ENCODE measurements at regions not wholly inside any gene's neighbourhood (a gene's known extent, or its start where the extent isn't known, plus 50 kb on each side); places are given as distances from the start of the nearest gene placed in this dataset.

GRCh38 chr13:44739120-44739519 is 163.0 kb upstream of the TSC22D1 start:
- ATAC-seq (no peak), DNase-seq (no peak)
- no peaks in the 10 kb centered on the region for H3K9me3 Mint-ChIP-seq
- Histone ChIP-seq H3K9me3 (ENCODE audit: control insufficient read depth, insufficient read depth, low read length) (no peaks in the 10 kb centered on the region), H3K4me1 (ENCODE audit: control insufficient read depth, insufficient read depth, low read length) (no peaks in the 10 kb centered on the region), H3K27ac (ENCODE audit: low read length) (no peak overlapping the region), H3K36me3 (ENCODE audit: control insufficient read depth, insufficient read depth, low read length) (no peaks in the 10 kb centered on the region), H3K4me3 (ENCODE audit: low read length) (no peak overlapping the region), H3K27me3 (ENCODE audit: control insufficient read depth, insufficient read depth, low read length) (no peaks in the 10 kb centered on the region)
- TF ChIP-seq CTCF (IDR thresholded peaks at IDR 0.05), result no peak
- H3K27me3 Mint-ChIP-seq (ENCODE audit: low read depth in 2 of 2), result no peaks in the 10 kb centered on the region
- intact Hi-C loops (cut with micrococcal nuclease), result no loop called here
- no peaks in the 10 kb centered on the region for H3K36me3 Mint-ChIP-seq
- H3K4me1 Mint-ChIP-seq, result no peaks in the 10 kb centered on the region
- WGBS (ENCODE audit: insufficient coverage), result 81% methylated on average over 4 of the region's 4 CpGs
- no peak overlapping the region for H3K27ac Mint-ChIP-seq
- no peak overlapping the region for H3K4me3 Mint-ChIP-seq

GRCh38 chr13:44738463-44738862 is 162.3 kb upstream of the TSC22D1 start:
- H3K27me3 ChIP-seq (ENCODE audit: control insufficient read depth, insufficient read depth, low read length), result no peaks in the 10 kb centered on the region
- no peak overlapping the region for H3K27ac Mint-ChIP-seq
- ATAC-seq, result no peak
- no peaks in the 10 kb centered on the region for H3K36me3 Mint-ChIP-seq
- H3K36me3 ChIP-seq (ENCODE audit: control insufficient read depth, insufficient read depth, low read length), result no peaks in the 10 kb centered on the region
- no peaks in the 10 kb centered on the region for H3K27me3 Mint-ChIP-seq (ENCODE audit: low read depth in 2 of 2)
- no peaks in the 10 kb centered on the region for H3K4me1 ChIP-seq (ENCODE audit: control insufficient read depth, insufficient read depth, low read length)
- 90% methylated on average over 2 of the region's 2 CpGs for WGBS (ENCODE audit: insufficient coverage)
- H3K4me3 Mint-ChIP-seq, result no peak overlapping the region
- H3K4me3 ChIP-seq (ENCODE audit: low read length), result no peak overlapping the region
- no peak for TF ChIP-seq CTCF (IDR thresholded peaks at IDR 0.05)
- no peaks in the 10 kb centered on the region for H3K4me1 Mint-ChIP-seq
- no peak overlapping the region for H3K27ac ChIP-seq (ENCODE audit: low read length)
- intact Hi-C loops (cut with micrococcal nuclease), result no loop called here
- H3K9me3 Mint-ChIP-seq, result no peaks in the 10 kb centered on the region
- DNase-seq, result no peak
- H3K9me3 ChIP-seq (ENCODE audit: control insufficient read depth, insufficient read depth, low read length), result no peaks in the 10 kb centered on the region

- Histone ChIP-seq H3K27ac (ENCODE audit: low read length) (no peak overlapping the region), H3K27me3 (ENCODE audit: control insufficient read depth, insufficient read depth, low read length) (no peaks in the 10 kb centered on the region), H3K36me3 (ENCODE audit: control insufficient read depth, insufficient read depth, low read length) (no peaks in the 10 kb centered on the region), H3K4me1 (ENCODE audit: control insufficient read depth, insufficient read depth, low read length) (no peaks in the 10 kb centered on the region), H3K9me3 (ENCODE audit: control insufficient read depth, insufficient read depth, low read length) (no peaks in the 10 kb centered on the region), H3K4me3 (ENCODE audit: low read length) (no peak overlapping the region)
- Mint-ChIP-seq H3K4me3 (no peak overlapping the region), H3K9me3 (no peaks in the 10 kb centered on the region), H3K36me3 (no peaks in the 10 kb centered on the region), H3K27ac (no peak overlapping the region), H3K27me3 (ENCODE audit: low read depth in 2 of 2) (peaks cover 0 to 2% of the 10 kb centered on the region in 2 donors), H3K4me1 (no peaks in the 10 kb centered on the region)
- DNase-seq (no peak), ATAC-seq (no peak)
- intact Hi-C loops (cut with micrococcal nuclease), result no loop called here
- no peak for TF ChIP-seq CTCF (IDR thresholded peaks at IDR 0.05)
- 81% methylated on average over 4 of the region's 4 CpGs for WGBS (ENCODE audit: insufficient coverage)
Observed at GRCh38 chr13:44735806-44736205, 159.7 kb upstream of the TSC22D1 start.

- Mint-ChIP-seq H3K9me3 (no peaks in the 10 kb centered on the region), H3K27me3 (ENCODE audit: low read depth in 2 of 2) (peaks cover 0 to 2% of the 10 kb centered on the region in 2 donors), H3K4me3 (no peak overlapping the region), H3K4me1 (no peaks in the 10 kb centered on the region), H3K27ac (no peak overlapping the region), H3K36me3 (no peaks in the 10 kb centered on the region)
- WGBS (ENCODE audit: insufficient coverage), result 69% methylated on average over 1 of the region's 1 CpG
- no peaks in the 10 kb centered on the region for H3K9me3 ChIP-seq (ENCODE audit: control insufficient read depth, insufficient read depth, low read length)
- H3K4me1 ChIP-seq (ENCODE audit: control insufficient read depth, insufficient read depth, low read length), result no peaks in the 10 kb centered on the region
- H3K4me3 ChIP-seq (ENCODE audit: low read length), result no peak overlapping the region
- ATAC-seq, result no peak
- TF ChIP-seq CTCF (IDR thresholded peaks at IDR 0.05), result no peak
- intact Hi-C loops (cut with micrococcal nuclease), result no loop called here
- H3K27me3 ChIP-seq (ENCODE audit: control insufficient read depth, insufficient read depth, low read length), result no peaks in the 10 kb centered on the region
- H3K27ac ChIP-seq (ENCODE audit: low read length), result no peak overlapping the region
- DNase-seq, result no peak
- no peaks in the 10 kb centered on the region for H3K36me3 ChIP-seq (ENCODE audit: control insufficient read depth, insufficient read depth, low read length)
Observed at GRCh38 chr13:44734201-44734707, 158.1 kb upstream of the TSC22D1 start.
